Activated naive CD8-positive, alpha-beta T cell treated with anti-CD3 and anti-CD28 coated beads, Interleukin-2, amount 50 U/mL, for 16 hours (primary cell): ENCODE measurements at regions not wholly inside any gene's neighbourhood (a gene's known extent, or its start where the extent isn't known, plus 50 kb on each side); places are given as distances from the start of the nearest gene placed in this dataset.

Experiments used
- DNase-seq: peaks from one replicate; pipeline ENCODE4 v3.0.0-alpha.2; 2020; ENCODE audit warnings: low read depth, low spot score

GRCh38 chr13:73266640-73267180, 207.9 kb downstream of the KLF5 start:
- no peak for DNase-seq

- DNase-seq, result no peak
Observed at GRCh38 chr13:73262862-73263627, 204.2 kb downstream of the KLF5 start.

- no peak for DNase-seq
Observed at GRCh38 chr13:73261739-73262216, 203.0 kb downstream of the KLF5 start.

- no peak for DNase-seq
Observed at GRCh38 chr13:73259061-73260017, 200.5 kb downstream of the KLF5 start.

- no peak for DNase-seq
Observed at GRCh38 chr13:73258406-73258805, 199.6 kb downstream of the KLF5 start.

GRCh38 chr13:73254827-73255226, 196.0 kb downstream of the KLF5 start:
- no peak for DNase-seq

- DNase-seq, result no peak
Observed at GRCh38 chr13:73251626-73252265, 192.9 kb downstream of the KLF5 start.

GRCh38 chr13:73250061-73250460, 191.3 kb downstream of the KLF5 start:
- no peak for DNase-seq

GRCh38 chr13:73248711-73249580, 190.1 kb downstream of the KLF5 start:
- DNase-seq, result no peak

- no peak for DNase-seq
Observed at GRCh38 chr13:73248154-73248553, 189.3 kb downstream of the KLF5 start.

- DNase-seq, result no peak
Observed at GRCh38 chr13:73245246-73245645, 186.4 kb downstream of the KLF5 start.

GRCh38 chr13:73244467-73244866, 185.7 kb downstream of the KLF5 start:
- DNase-seq, result no peak

GRCh38 chr13:73242515-73243015, 183.8 kb downstream of the KLF5 start:
- no peak for DNase-seq

GRCh38 chr13:73240193-73240592, 181.4 kb downstream of the KLF5 start:
- DNase-seq, result no peak

GRCh38 chr13:73235385-73235784, 176.6 kb downstream of the KLF5 start:
- DNase-seq, result no peak

GRCh38 chr13:73231471-73231870, 172.7 kb downstream of the KLF5 start:
- no peak for DNase-seq

- no peak for DNase-seq
Observed at GRCh38 chr13:73230716-73231115, 171.9 kb downstream of the KLF5 start.

GRCh38 chr13:73228546-73228945, 169.7 kb downstream of the KLF5 start:
- DNase-seq, result no peak

- no peak for DNase-seq
Observed at GRCh38 chr13:73225990-73226389, 167.2 kb downstream of the KLF5 start.

- DNase-seq, result no peak
Observed at GRCh38 chr13:73224703-73225102, 165.9 kb downstream of the KLF5 start.

- DNase-seq, result no peak
Observed at GRCh38 chr13:73223372-73223781, 164.6 kb downstream of the KLF5 start.
